ENCODE measurements at regions not wholly inside any gene's neighbourhood (a gene's known extent, or its start where the extent isn't known, plus 50 kb on each side); places are given as distances from the start of the nearest gene placed in this dataset.

DNA sequence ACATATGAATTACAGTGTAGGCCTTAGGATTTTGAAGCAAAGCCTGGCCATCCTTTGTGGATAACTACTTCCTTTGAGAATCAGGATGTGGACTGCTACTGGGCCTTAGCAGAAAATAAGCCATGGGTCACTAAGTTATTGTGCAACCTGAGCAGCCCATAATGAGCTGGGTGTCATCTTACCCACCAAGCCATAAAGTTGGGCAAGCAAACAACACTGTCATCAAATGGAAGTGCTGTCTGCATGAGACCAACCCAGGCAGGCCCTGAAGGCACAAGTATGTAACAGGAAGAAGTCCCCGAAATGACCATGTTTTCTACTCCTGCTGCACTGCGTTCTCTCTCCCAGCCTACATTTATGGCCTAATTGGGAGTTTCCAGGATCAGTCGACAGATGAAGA, 205.6 kb upstream of the GGTLC1 start:
- Mint-ChIP-seq H3K9me3 (peaks cover 6% of the 10 kb centered on the region), H3K4me1 (no peaks in the 10 kb centered on the region), H3K36me3 (ENCODE audit: low read depth) (no peaks in the 10 kb centered on the region), H3K27me3 (peaks cover 26% of the 10 kb centered on the region), H3K27ac (no peak overlapping the region), H3K4me3 (no peak overlapping the region)
- ATAC-seq (ENCODE audit: low read depth) (no peak), DNase-seq (no peak)
- CTCF ChIA-PET: no interaction called here
- intact Hi-C loops (cut with micrococcal nuclease): no loop called here
- POLR2A ChIA-PET: no interaction called here
- TF ChIP-seq, protein P1, sequence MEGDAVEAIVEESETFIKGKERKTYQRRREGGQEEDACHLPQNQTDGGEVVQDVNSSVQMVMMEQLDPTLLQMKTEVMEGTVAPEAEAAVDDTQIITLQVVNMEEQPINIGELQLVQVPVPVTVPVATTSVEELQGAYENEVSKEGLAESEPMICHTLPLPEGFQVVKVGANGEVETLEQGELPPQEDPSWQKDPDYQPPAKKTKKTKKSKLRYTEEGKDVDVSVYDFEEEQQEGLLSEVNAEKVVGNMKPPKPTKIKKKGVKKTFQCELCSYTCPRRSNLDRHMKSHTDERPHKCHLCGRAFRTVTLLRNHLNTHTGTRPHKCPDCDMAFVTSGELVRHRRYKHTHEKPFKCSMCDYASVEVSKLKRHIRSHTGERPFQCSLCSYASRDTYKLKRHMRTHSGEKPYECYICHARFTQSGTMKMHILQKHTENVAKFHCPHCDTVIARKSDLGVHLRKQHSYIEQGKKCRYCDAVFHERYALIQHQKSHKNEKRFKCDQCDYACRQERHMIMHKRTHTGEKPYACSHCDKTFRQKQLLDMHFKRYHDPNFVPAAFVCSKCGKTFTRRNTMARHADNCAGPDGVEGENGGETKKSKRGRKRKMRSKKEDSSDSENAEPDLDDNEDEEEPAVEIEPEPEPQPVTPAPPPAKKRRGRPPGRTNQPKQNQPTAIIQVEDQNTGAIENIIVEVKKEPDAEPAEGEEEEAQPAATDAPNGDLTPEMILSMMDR (IDR thresholded peaks at IDR 0.05): no peak

DNA sequence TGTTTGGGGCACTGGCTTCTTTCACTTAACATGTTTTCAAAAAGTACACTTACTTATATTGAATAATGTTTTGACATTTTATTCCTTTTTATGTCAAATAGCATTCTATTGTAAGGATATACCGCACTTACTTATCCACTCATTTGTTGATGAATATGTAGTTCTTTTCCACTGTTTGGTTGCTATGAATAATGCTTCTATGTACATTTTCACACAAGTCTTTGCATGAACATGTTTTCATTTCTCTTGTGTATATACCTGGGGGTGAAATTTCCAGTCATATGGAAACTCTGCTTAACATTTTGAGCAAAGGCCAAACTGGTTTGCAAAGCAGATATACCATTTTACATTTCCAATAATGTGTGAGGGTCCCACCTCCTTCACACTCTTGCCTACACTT, 202.3 kb upstream of the GGTLC1 start:
- no peak for ATAC-seq (ENCODE audit: low read depth)
- Mint-ChIP-seq H3K4me3 (no peak overlapping the region), H3K27ac (no peak overlapping the region), H3K36me3 (ENCODE audit: low read depth) (no peaks in the 10 kb centered on the region), H3K4me1 (peaks cover 6% of the 10 kb centered on the region), H3K27me3 (peaks cover 21% of the 10 kb centered on the region), H3K9me3 (peaks cover 6% of the 10 kb centered on the region)
- DNase-seq: no peak
- POLR2A ChIA-PET: no interaction called here
- CTCF ChIA-PET: no interaction called here
- TF ChIP-seq, protein P1 (IDR thresholded peaks at IDR 0.05): no peak
- intact Hi-C loops (cut with micrococcal nuclease): no loop called here

DNA sequence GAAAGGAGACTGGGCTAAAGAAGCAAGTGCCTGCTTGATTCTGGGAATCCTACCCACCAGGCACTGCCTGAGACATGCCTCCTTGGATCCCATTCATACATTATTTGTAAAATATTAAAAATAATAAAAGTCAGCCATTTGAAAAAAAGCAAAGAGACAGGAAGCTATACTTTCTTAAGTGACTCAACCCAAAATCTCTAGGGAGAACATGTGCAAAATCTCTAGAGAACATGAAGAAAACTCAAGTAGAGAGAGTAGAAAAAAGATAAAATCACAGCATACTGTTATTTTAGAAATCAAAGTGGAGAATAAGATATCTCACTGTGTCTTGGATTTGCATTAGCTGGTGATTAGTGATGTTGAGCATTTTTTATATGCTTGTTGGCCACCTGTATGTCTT, 197.2 kb upstream of the GGTLC1 start:
- POLR2A ChIA-PET: no interaction called here
- intact Hi-C loops (cut with micrococcal nuclease): no loop called here
- H3K27me3 Mint-ChIP-seq: peaks cover 15% of the 10 kb centered on the region
- TF ChIP-seq, protein P1 (IDR thresholded peaks at IDR 0.05): no peak
- CTCF ChIA-PET: no interaction called here
- no peak overlapping the region for H3K27ac Mint-ChIP-seq
- peaks cover 4% of the 10 kb centered on the region for H3K9me3 Mint-ChIP-seq
- H3K36me3 Mint-ChIP-seq (ENCODE audit: low read depth): no peaks in the 10 kb centered on the region
- peaks cover 7% of the 10 kb centered on the region for H3K4me1 Mint-ChIP-seq
- DNase-seq: no peak
- H3K4me3 Mint-ChIP-seq: no peak overlapping the region
- no peak for ATAC-seq (ENCODE audit: low read depth)

DNA sequence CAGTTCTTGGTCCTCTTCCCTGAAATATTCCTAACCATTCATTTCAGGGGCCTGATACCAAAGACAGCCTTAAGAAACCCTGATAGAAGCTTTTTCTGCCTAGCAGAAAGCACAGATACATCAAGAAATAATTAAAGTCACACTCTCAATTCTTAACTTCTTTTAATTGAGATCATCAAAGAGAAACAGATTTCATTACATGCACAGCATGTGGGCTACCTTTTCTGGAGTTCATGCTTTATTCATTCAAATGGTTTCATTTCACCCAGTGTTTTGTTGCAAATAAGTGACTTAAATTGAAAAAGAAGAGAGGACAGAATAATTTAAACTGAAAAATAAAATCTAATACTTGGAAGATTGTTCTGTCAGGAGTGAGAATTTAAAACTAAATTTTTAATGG, 192.6 kb upstream of the GGTLC1 start:
- Mint-ChIP-seq H3K4me1 (peaks cover 4% of the 10 kb centered on the region), H3K27ac (no peak overlapping the region), H3K27me3 (peaks cover 16% of the 10 kb centered on the region), H3K36me3 (ENCODE audit: low read depth) (no peaks in the 10 kb centered on the region), H3K4me3 (no peak overlapping the region), H3K9me3 (no peaks in the 10 kb centered on the region)
- ChIA-PET POLR2A (no interaction called here), CTCF (no interaction called here)
- TF ChIP-seq, protein P1 (IDR thresholded peaks at IDR 0.05): no peak
- intact Hi-C loops (cut with micrococcal nuclease): no loop called here
- ATAC-seq (ENCODE audit: low read depth) (no peak), DNase-seq (no peak)

DNA sequence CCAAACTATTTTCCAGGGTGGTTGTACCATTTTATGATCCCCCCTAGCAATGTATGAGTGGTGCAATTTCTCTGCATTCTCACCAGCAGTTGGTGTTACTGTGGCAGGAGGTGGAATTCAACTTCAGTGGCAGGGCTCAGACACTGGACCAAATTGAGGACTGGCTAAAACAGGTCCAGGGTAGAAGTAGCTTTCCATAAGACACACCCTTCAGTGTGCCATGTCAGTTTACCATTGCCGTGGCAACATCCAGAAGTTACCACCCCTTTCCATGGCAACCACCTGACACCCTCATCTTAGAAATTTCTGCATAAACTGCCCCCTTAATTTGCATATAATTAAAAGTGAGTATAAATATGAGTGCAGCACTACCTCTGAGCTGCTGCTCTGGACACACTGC, 180.7 kb upstream of the GGTLC1 start:
- CTCF ChIA-PET: no interaction called here
- H3K4me1 Mint-ChIP-seq: no peaks in the 10 kb centered on the region
- DNase-seq (no peak), ATAC-seq (ENCODE audit: low read depth) (no peak)
- intact Hi-C loops (cut with micrococcal nuclease): no loop called here
- H3K27me3 Mint-ChIP-seq: peaks cover 2% of the 10 kb centered on the region
- POLR2A ChIA-PET: no interaction called here
- no peak overlapping the region for H3K4me3 Mint-ChIP-seq
- no peaks in the 10 kb centered on the region for H3K36me3 Mint-ChIP-seq (ENCODE audit: low read depth)
- peaks cover 21% of the 10 kb centered on the region for H3K9me3 Mint-ChIP-seq
- no peak overlapping the region for H3K27ac Mint-ChIP-seq
- TF ChIP-seq, protein P1 (IDR thresholded peaks at IDR 0.05): no peak
